H1 (cell line): ENCODE measurements at regions not wholly inside any gene's neighbourhood (a gene's known extent, or its start where the extent isn't known, plus 50 kb on each side); places are given as distances from the start of the nearest gene placed in this dataset.

Experiments
- POLR2A ChIP-seq, 2 experiments: IDR thresholded peaks; 1 replicate in 1 of 2; 2 replicates in 1 of 2; pipeline ENCODE4 v1.6.1; 2011; ENCODE audit warnings: low read depth in 2 of 2, low read length in 2 of 2, mild to moderate bottlenecking in 2 of 2; ENCODE audit errors: control extremely low read depth in 1 of 2
- TF ChIP-seq, protein P1 (sequence below), 3 experiments: IDR thresholded peaks; 1 replicate in 2 of 3; 2 replicates in 1 of 3; pipeline versions ENCODE4 v1.5.1 to v1.6.1; 2011; ENCODE audit warnings: low read length in 3 of 3, mild to moderate bottlenecking in 3 of 3, inconsistent platforms in 2 of 3, low read depth in 1 of 3, moderate library complexity in 1 of 3; ENCODE audit not compliant: insufficient read depth in 1 of 3; ENCODE audit errors: control extremely low read depth in 1 of 3

DNA sequence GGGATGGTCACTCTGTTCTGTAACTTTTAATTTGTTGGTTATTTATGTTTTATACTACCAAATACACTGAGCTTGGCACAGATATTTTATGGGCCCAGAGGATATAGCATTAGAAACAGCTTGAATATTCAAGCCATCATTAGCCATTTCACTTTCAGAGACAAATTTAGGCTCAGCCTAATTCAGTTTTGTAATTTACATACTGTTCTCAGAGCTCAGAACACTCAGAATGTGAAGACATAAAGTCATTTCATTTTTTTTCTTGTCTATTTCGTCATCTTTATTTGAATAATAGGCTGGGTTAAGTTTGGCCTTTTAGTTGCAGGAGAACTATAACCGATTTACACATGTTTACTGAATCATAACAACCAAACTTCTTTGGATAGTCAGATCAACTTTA lies 361.7 kb downstream of the SNAPC1 start:
- TF ChIP-seq, protein P1, sequence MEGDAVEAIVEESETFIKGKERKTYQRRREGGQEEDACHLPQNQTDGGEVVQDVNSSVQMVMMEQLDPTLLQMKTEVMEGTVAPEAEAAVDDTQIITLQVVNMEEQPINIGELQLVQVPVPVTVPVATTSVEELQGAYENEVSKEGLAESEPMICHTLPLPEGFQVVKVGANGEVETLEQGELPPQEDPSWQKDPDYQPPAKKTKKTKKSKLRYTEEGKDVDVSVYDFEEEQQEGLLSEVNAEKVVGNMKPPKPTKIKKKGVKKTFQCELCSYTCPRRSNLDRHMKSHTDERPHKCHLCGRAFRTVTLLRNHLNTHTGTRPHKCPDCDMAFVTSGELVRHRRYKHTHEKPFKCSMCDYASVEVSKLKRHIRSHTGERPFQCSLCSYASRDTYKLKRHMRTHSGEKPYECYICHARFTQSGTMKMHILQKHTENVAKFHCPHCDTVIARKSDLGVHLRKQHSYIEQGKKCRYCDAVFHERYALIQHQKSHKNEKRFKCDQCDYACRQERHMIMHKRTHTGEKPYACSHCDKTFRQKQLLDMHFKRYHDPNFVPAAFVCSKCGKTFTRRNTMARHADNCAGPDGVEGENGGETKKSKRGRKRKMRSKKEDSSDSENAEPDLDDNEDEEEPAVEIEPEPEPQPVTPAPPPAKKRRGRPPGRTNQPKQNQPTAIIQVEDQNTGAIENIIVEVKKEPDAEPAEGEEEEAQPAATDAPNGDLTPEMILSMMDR (IDR thresholded peaks at IDR 0.05; ENCODE audit: control extremely low read depth in 1 of 3, insufficient read depth in 1 of 3, low read depth in 1 of 3, low read length in 3 of 3): no peak
- no peak for TF ChIP-seq POLR2A (IDR thresholded peaks at IDR 0.05; ENCODE audit: control extremely low read depth in 1 of 2, low read depth in 2 of 2, low read length in 2 of 2)
